GM19395 (cell line): ENCODE measurements at regions not wholly inside any gene's neighbourhood (a gene's known extent, or its start where the extent isn't known, plus 50 kb on each side); places are given as distances from the start of the nearest gene placed in this dataset.

Experiments used
- ATAC-seq: cut with Tn5 transposase; IDR thresholded peaks from one replicate; pipeline ENCODE4 v1.9.1; 2021; ENCODE audit warnings: mild to moderate bottlenecking, moderate library complexity; ENCODE audit not compliant: unreplicated experiment

- ATAC-seq = no peak
These were observed 59.8 kb downstream of the SOX11 start for GRCh38 chr2:5751873-5752482.

GRCh38 chr2:5756272-5756671 is 64.1 kb downstream of the SOX11 start:
- no peak for ATAC-seq

DNA sequence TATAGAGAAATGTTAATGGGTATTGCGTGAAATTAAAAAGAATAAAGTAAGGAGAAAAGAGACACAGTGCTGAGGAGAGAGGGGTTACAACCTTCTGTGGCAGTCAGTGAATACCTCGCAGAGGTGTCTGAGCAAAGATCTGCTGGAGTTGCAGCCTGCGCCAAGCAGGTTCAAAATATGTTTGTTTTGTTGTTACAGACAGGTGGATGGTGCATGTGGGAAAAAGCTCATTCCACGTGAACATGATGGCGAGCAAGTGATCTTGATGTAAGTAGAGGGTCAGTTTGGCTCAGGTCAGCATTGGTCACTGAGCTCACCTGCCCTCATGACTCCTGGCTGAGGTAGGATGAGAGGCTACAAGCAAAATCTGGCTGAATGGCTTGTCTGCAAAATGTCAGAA is 66.2 kb downstream of the SOX11 start:
- ATAC-seq = no peak

DNA sequence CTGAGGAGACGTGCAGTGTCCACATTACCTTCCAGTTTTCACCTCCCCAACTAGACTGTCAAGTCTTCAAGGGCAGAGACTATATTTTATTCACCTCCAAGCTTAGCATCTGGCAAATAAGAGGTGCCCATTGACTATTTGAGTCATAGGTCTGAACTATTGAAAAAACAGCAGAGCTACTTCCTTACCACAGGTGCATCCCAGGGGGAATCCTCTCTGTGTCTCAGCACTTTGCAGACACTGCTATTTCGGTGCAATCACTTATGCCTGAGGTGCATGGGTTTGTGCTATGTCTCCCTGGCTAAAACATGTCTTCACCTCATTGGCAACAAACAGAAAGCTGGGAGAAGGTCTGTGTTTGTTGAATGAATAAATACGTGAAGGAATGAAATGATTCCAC is 67.8 kb downstream of the SOX11 start:
- no peak for ATAC-seq

DNA sequence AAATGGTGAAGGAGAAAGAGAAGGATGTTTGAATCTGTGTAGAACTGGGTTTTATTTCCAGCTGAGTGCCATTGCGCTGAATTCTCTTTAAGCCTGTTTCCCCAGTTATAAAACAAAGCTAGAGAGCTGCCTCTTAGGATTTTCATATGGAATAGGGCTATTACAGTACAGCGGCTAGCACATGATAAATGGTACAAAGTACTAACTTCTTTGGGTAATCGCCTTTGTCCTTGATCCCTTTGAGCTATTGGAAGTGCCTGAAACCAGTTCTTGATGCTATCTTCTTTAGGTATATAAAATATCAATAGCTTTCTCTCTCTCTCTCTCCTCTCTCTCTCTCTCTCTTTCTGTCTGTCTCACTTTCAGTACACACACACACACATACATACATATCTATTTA is 71.3 kb downstream of the SOX11 start:
- ATAC-seq = no peak

- ATAC-seq = no peak
These were observed 71.9 kb downstream of the SOX11 start for GRCh38 chr2:5764041-5764440.

DNA sequence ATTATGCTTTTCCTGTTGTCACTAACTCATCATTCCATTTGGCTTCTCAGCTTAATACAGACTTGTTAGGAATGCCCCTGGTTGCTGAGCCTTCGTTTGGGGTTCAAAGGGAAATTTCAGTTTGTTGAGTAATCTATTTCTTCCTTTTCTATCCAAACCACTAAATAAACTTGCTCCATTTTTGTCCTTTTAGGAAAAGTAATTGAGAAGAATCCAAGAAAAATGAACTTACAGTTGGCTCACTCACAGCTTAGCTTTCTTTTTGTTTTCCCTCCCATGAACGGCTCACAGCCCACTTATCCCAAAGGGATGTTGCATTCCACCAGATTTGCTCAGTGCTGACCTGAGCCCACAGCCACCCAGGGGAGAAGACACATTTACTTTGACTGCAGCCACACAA is 73.9 kb downstream of the SOX11 start:
- no peak for ATAC-seq

DNA sequence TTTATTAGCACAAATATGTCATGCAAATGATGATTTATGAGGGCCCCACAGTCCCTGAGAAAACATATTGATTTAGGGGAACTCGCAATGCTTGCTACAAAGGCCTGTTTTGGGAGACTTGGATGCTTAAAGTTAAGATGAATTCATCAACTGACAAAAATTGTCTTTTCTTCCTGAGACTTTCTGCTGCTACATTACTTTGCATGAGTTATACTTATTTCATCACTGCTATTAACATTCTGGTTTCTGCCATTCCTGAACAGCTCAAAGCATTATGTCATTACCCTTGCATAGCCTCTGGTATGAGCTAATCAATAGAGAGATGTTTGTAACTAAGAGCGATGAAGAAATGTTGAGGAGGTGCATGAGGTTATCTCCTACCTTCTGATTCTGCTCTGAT is 74.4 kb downstream of the SOX11 start:
- ATAC-seq = no peak

GRCh38 chr2:5777131-5777535 is 84.9 kb downstream of the SOX11 start:
- ATAC-seq = no peak

DNA sequence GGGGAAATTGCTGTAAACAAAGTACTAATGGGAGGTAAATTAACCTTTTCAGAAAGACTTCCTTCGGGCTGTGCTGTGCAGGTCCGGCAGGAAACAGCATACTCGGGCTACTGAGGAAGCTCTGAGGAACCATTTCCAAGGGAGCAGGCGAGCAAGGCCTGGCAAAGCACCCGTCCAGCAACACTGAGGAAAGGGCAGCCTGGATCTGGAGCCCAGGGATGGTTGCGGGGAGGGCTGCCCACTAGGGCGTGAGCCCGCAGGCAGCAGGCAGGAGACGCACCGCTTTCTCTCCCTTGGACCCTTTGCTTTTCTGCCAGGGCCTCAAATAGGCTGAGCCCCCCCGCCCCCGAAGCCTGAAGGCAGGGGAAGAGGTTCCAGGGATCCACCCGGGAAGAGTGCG is 89.5 kb downstream of the SOX11 start:
- no peak for ATAC-seq

- no peak for ATAC-seq
These were observed 89.9 kb downstream of the SOX11 start for GRCh38 chr2:5782103-5782502.

- ATAC-seq = no peak
These were observed 96.3 kb downstream of the SOX11 start for GRCh38 chr2:5788447-5788846.

DNA sequence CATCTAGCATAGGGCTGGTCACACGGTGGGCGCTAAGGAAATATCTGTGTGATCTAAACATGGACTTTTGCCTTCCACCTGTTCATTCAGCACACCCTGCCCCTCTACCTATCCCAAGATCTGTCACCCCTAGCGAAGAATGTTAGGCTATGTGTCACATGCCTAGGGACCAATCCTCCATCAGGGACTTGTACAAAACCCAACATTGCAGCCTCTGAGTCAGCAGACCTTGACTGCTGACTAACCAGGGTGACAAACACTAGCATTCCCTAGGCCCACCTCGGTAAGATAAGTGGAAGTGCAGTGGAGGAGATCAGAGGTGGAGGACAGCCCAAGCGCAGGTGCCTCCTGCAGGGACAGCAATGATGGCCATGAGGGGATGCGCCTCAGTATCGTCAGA is 99.2 kb downstream of the SOX11 start:
- no peak for ATAC-seq

DNA sequence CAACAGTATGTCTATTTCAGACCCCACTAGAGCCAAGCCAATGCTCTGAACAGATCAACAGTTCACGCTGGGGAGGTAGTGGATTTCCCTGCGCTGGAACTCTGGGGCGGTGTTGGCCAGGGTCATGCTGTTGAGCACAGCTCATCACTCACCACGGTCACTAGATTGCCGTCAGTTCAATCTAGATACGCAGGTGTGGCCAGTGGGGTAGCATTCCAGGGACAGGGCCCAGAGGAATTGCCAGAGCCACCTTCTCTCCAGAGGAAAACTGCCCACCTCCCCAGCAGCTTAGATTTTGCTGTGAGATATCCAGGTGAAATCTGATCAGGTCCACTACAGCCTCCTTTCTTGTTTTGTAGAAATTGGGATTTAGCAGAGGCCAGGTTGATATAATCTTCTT is 101.8 kb downstream of the SOX11 start:
- no peak for ATAC-seq

GRCh38 chr2:5798084-5798483 is 105.9 kb downstream of the SOX11 start:
- ATAC-seq = no peak

DNA sequence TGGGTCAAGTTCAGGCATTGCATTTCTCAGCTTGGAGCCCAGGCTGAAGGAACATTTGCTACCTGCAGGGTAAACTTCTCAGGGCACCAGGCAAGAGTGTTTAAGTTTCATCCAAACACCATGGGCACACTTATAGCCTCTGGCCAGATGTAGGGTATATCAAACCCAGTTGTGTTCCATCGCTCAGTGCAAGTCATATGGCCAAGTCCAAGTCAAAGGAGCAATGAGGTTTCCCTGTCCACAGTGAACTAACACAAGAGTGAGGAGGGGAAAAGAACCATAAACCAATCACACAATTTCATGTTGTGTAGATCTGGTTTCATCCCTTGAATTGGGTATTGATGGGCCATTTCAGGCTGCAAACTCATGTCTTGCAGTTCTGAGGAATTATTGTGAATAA is 107.2 kb downstream of the SOX11 start:
- no peak for ATAC-seq

- ATAC-seq = no peak
These were observed 111.4 kb downstream of the SOX11 start for GRCh38 chr2:5803547-5803946.

- no peak for ATAC-seq
These were observed 126.9 kb downstream of the SOX11 start for GRCh38 chr2:5818961-5819600.

GRCh38 chr2:5824126-5824525 is 131.9 kb downstream of the SOX11 start:
- ATAC-seq = no peak

- no peak for ATAC-seq
These were observed 133.5 kb downstream of the SOX11 start for GRCh38 chr2:5825686-5826085.

DNA sequence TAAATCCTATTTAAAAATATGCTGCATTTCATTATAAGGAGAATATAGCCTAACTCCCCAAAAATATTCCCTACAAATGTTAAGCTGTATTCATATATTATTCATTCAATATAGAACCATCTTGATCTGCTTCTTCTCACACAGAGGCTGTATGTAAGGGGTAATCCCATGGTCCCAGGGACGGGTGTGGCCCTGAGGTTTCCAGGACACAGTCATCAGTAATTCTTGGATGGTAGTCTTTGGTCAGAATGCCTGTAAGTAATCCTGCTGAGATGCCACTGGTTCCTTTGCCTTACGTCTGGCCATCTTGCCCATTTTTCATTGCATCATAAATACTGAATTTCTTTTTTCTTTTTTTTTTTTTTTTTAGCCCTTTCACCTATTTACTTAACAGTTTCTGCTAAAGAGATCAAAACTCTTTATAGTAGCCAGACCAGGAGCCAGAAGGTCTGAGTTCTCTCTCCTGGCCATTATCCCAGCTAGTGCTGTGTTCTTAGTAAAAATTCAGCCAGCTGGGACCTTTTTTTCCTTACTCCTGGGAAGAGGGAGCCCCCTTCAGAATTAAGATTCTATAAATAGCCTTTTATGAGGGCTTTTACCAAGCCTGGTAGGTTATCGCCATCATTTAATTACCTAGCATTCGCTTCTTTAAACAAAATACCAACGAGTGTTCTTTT is 134.9 kb downstream of the SOX11 start:
- ATAC-seq = no peak

DNA sequence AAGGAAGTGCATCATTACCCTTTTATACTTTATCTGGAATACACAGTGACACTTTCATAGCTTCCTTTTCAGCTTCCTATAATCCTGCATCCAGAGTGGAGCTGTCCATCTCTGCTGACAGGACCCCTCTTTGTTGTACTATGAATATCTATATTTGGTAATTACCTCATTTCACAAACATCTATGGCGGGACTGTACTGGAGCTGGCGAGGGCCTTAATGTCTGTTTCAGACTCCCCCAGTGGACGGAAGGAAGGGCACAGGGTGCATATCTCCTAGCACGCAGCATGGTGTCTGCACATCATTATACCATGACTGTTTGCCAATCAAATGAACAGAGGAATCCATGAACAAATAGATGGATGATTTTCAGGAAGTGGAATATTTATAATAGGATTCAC is 142.3 kb downstream of the SOX11 start:
- no peak for ATAC-seq

DNA sequence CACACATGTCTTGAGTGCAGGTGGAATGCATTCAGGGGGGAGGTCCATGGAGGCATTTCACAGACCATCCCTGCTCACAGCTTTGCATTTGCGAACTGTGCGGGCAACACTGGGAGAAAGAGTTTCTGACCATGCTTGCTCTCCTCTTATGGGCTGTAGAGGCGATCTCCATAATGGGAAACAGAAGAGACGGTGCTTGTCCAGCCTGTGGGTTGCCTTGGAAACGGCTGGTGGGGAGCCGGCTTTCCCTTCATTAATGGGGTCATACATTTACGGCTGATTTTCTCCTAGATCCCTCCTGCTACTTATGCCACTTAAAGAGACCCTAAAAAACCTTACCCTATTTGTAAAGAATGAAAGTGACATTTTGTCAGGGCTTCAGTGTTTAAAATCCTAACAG is 147.4 kb downstream of the SOX11 start:
- no peak for ATAC-seq
